Spinal cord (tissue), 9 donors: ENCODE measurements at regions not wholly inside any gene's neighbourhood (a gene's known extent, or its start where the extent isn't known, plus 50 kb on each side); places are given as distances from the start of the nearest gene placed in this dataset.
"Not testable (repeated sequence)": the region's sequence is repeated elsewhere in the genome, so short reads cannot be mapped to it uniquely, and the experiment has no call there.

Experiments used
- DNase-seq, 6 donors: peaks; one replicate each; pipeline versions ENCODE4 v3.0.0 to v3.0.0-alpha.2; 2013 to 2015; ENCODE audit warnings: low spot score in 6 of 6, low read depth in 4 of 6
- H3K27ac ChIP-seq: one replicate; pipeline ENCODE4 v1.5.1; 2013; ENCODE audit warnings: low read depth, low read length, control low read depth
- H3K27me3 ChIP-seq: one replicate; pipeline ENCODE4 v1.6.1; 2013; ENCODE audit warnings: low read length; ENCODE audit not compliant: control insufficient read depth, insufficient read depth
- H3K36me3 ChIP-seq: one replicate; pipeline ENCODE4 v1.6.1; 2013; ENCODE audit warnings: low read length; ENCODE audit not compliant: control insufficient read depth, insufficient read depth
- H3K4me1 ChIP-seq: one replicate; pipeline ENCODE4 v1.6.1; 2013; ENCODE audit warnings: low read length; ENCODE audit not compliant: control insufficient read depth, insufficient read depth
- H3K4me3 ChIP-seq: one replicate; pipeline ENCODE4 v1.5.1; 2013; ENCODE audit warnings: low read depth, low read length, control low read depth
- H3K9me3 ChIP-seq: one replicate; pipeline ENCODE4 v1.6.1; 2013; ENCODE audit warnings: low read length; ENCODE audit not compliant: control insufficient read depth, insufficient read depth
- WGBS: methylation state at CpG from one replicate; pipeline ENCODE4 v1.1.5; 2013; ENCODE audit warnings: missing lambda C conversion rate; ENCODE audit not compliant: insufficient coverage; 5-methylcytosine and 5-hydroxymethylcytosine counted together
- donor health status: healthy.

DNA sequence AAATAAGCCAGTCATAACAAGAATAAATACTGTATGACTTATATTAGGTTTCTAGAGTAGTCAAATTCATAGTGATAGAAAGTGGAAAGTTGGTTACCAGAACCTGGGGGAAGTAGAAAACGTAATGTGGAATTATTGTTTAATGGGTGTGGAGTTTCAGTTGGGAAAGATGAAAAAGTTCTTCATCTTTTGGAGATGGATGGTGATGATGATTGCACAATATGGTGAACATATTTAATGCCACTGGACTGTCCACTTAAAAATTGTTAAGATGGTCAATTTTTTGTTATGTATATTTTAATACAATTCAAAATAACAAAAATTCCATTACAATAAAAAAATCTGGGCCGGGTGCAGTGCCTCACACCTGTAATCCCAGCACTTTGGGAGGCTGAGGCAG, 289.6 kb downstream of the ZIC3 start:
- no peak overlapping the region for H3K27ac ChIP-seq
- no peak for DNase-seq
- H3K36me3 ChIP-seq, result no peaks in the 10 kb centered on the region
- no peaks in the 10 kb centered on the region for H3K27me3 ChIP-seq
- no peaks in the 10 kb centered on the region for H3K4me1 ChIP-seq
- H3K9me3 ChIP-seq, result no peaks in the 10 kb centered on the region
- 50% methylated on average over 1 of the region's 2 CpGs for WGBS
- H3K4me3 ChIP-seq, result no peak overlapping the region

- H3K27ac ChIP-seq, result no peak overlapping the region
- no peaks in the 10 kb centered on the region for H3K9me3 ChIP-seq
- no peaks in the 10 kb centered on the region for H3K36me3 ChIP-seq
- DNase-seq, result no peak
- no peaks in the 10 kb centered on the region for H3K4me1 ChIP-seq
- no peak overlapping the region for H3K4me3 ChIP-seq
- no peaks in the 10 kb centered on the region for H3K27me3 ChIP-seq
- 44% methylated on average over 3 of the region's 3 CpGs for WGBS
These were observed 292.2 kb downstream of the ZIC3 start for GRCh38 chrX:137858106-137858505.

GRCh38 chrX:137878401-137878800, 312.5 kb downstream of the ZIC3 start:
- DNase-seq, result no peak
- Histone ChIP-seq H3K4me1 (no peaks in the 10 kb centered on the region), H3K4me3 (no peak overlapping the region), H3K36me3 (no peaks in the 10 kb centered on the region), H3K27me3 (no peaks in the 10 kb centered on the region), H3K27ac (no peak overlapping the region), H3K9me3 (no peaks in the 10 kb centered on the region)
- no CpG with 5 or more reads among the region's 3 CpGs for WGBS

DNA sequence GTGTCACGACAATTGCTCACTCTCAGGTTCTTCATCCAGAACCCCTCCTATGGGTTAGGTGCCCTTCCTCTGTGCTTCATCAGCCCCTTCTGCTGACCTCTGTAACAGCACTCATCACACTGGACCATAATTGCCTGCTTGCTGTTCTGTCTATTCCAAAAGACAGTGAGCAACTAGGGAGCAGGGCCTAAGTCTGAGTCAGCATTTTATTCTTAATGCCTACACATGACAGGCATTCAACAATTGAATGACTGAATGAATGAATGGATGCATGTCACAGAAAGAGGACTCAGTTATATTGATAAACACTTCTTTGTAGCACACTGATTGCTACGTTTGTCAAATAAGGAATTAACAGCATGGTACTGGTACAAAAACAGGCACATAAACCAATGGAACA, 317.0 kb downstream of the ZIC3 start:
- WGBS, result no CpG with 5 or more reads among the region's 2 CpGs
- Histone ChIP-seq H3K4me1 (no peaks in the 10 kb centered on the region), H3K4me3 (no peak overlapping the region), H3K27me3 (peaks cover 2% of the 10 kb centered on the region), H3K27ac (no peak overlapping the region), H3K9me3 (no peaks in the 10 kb centered on the region), H3K36me3 (no peaks in the 10 kb centered on the region)
- no peak for DNase-seq

DNA sequence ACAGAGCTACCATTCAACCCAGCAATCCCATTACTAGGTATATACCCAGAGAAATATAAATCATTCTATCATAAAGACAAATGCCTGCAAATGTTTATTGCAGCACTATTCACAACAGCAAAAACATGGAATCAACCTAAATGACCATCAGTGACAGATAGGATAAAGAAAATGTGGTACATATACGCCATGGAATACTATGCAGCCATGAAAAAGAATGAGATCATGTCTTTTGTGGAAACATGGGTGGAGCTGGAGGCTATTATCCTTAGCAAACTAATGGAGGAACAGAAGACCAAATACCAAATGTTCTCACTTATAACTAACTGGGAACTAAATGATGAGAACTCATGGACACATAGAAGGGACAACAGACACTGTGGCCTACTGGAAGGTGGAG, 318.9 kb downstream of the ZIC3 start:
- not testable (repeated sequence) for H3K9me3 ChIP-seq, DNase-seq, H3K27me3 ChIP-seq, H3K4me3 ChIP-seq, H3K4me1 ChIP-seq, H3K27ac ChIP-seq, H3K36me3 ChIP-seq
- WGBS, result no CpG with 5 or more reads among the region's 1 CpG

DNA sequence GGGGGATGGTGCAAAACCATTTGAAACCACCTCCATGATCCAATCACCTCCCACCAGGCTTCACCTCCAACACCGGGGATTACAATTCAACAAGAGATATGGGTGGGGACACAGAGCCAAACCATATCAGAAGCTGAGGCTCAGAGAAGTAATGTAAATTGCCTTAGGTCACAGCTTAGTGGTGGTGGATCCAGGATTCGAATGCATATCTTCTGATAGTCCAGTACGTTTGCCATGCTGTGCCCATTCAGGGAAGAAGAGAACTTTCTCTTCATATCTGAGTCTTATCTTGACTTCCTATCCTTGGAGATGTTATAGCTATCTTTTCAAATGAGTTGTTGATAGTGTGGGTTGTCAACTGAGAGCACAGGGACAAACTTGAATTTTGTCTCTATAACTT, 325.5 kb downstream of the ZIC3 start:
- H3K27me3 ChIP-seq, result peaks cover 2% of the 10 kb centered on the region
- no peaks in the 10 kb centered on the region for H3K9me3 ChIP-seq
- H3K27ac ChIP-seq, result no peak overlapping the region
- no CpG with 5 or more reads among the region's 3 CpGs for WGBS
- no peaks in the 10 kb centered on the region for H3K4me1 ChIP-seq
- no peak for DNase-seq
- H3K36me3 ChIP-seq, result no peaks in the 10 kb centered on the region
- no peak overlapping the region for H3K4me3 ChIP-seq

DNA sequence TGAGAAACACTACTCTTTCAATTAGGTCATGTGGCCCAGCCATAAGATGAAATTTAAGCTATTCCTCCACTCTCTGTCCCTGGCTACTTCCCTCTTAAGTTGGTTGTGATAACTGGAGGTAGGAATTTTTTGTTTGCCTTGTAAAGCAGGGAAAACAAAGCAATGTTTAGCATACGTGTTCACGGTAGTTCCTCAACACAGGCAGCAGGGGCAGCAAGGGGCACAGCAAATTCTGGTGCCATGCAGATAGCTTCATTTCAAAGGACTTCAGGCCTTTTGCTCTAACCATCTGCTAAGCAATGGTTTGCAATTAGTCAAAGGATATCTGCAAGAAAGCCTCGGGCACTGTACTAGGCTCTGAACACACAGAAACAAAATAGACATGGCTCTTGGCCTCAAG, 330.2 kb downstream of the ZIC3 start:
- H3K4me3 ChIP-seq, result no peak overlapping the region
- H3K27ac ChIP-seq, result no peak overlapping the region
- no peaks in the 10 kb centered on the region for H3K9me3 ChIP-seq
- WGBS, result 76% methylated on average over 2 of the region's 3 CpGs
- H3K27me3 ChIP-seq, result no peaks in the 10 kb centered on the region
- DNase-seq, result no peak
- H3K4me1 ChIP-seq, result no peaks in the 10 kb centered on the region
- no peaks in the 10 kb centered on the region for H3K36me3 ChIP-seq

DNA sequence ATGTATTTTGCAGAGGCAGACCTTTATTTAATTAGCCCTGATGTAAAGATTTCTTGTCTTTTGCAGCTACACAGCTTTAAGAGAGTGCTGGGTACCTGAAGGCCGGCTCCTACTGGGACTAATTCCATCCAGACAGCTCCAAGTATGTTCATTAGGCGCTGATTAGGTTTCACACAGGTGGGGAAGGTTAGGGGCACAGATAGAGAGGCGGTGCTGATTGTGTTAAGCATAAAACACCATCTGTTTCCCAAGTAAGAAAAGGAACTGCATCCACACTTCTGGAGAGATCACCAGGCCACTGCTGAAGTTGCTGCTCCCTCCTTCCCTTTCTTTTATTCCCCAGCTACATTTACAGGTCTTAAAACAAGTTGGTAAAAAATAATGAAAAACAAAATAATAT, 349.5 kb downstream of the ZIC3 start:
- no peaks in the 10 kb centered on the region for H3K36me3 ChIP-seq
- no peak overlapping the region for H3K27ac ChIP-seq
- no CpG with 5 or more reads among the region's 3 CpGs for WGBS
- H3K4me3 ChIP-seq, result no peak overlapping the region
- H3K4me1 ChIP-seq, result no peaks in the 10 kb centered on the region
- no peaks in the 10 kb centered on the region for H3K27me3 ChIP-seq
- no peaks in the 10 kb centered on the region for H3K9me3 ChIP-seq
- DNase-seq, result peak in 1 of 6 donors; percentile 18

- WGBS, result 47% methylated on average over 5 of the region's 6 CpGs
- no peaks in the 10 kb centered on the region for H3K36me3 ChIP-seq
- no peak overlapping the region for H3K27ac ChIP-seq
- no peaks in the 10 kb centered on the region for H3K4me1 ChIP-seq
- DNase-seq, result no peak
- H3K27me3 ChIP-seq, result no peaks in the 10 kb centered on the region
- H3K9me3 ChIP-seq, result no peaks in the 10 kb centered on the region
- no peak overlapping the region for H3K4me3 ChIP-seq
These were observed 350.3 kb downstream of the ZIC3 start for GRCh38 chrX:137916090-137916746.

GRCh38 chrX:137926090-137926489, 360.2 kb downstream of the ZIC3 start:
- H3K4me3 ChIP-seq, result no peak overlapping the region
- no peaks in the 10 kb centered on the region for H3K27me3 ChIP-seq
- no peaks in the 10 kb centered on the region for H3K9me3 ChIP-seq
- no peaks in the 10 kb centered on the region for H3K36me3 ChIP-seq
- WGBS, result no CpG with 5 or more reads among the region's 1 CpG
- peak in 5 of 6 donors; percentile 11 to 87 (median 26) for DNase-seq
- H3K27ac ChIP-seq, result no peak overlapping the region
- H3K4me1 ChIP-seq, result no peaks in the 10 kb centered on the region
